Omental fat pad (tissue), 3 donors: ENCODE measurements at regions not wholly inside any gene's neighbourhood (a gene's known extent, or its start where the extent isn't known, plus 50 kb on each side); places are given as distances from the start of the nearest gene placed in this dataset. TPM values are rescaled to one million over a fixed set of nuclear protein-coding genes. Genes with fewer than 3 reads are reported as not detected.

Experiments
- ATAC-seq: fragments of 150-250 bp; one replicate; pipeline ENCODE4 v1.9.1; 2016; ENCODE audit warnings: mild to moderate bottlenecking, moderate library complexity; ENCODE audit not compliant: low FRiP score
- DNase-seq: peaks from one replicate; pipeline ENCODE4 v3.0.0-alpha.2; 2019; ENCODE audit warnings: low spot score
- small RNA-seq: library from RNA; depleted of rRNA; stranded (forward); fragments of <200 nt; gene quantifications from one replicate; pipeline ENCODE3, GENCODE V24; 2016
- TF ChIP-seq, protein P1 (sequence below), 3 donors: fragments of 450-650 bp; IDR thresholded peaks; one replicate each; pipeline ENCODE4 v1.5.1; 2016 to 2017; ENCODE audit warnings: antibody characterized with exemption in 3 of 3, mild to moderate bottlenecking in 3 of 3, moderate library complexity in 2 of 3

DNA sequence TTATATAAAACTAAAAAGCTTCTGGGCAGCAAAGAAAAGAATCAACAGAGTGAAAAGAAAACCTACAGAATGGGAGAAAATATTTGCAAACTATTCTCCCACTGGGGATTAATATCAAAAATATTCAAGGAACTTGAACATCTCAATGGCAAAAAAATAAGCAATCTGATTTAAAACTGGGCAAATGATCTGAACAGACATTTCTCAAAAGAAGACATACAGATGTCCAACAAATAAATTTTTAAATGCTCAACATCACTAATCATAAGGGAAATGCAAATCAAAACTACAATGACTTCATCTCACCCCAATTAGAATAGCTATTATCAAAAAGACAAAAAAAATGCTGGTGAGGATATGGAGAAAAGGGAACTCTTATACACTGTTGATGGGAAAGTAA lies 57.2 kb upstream of the SSBP2 start:
- TF ChIP-seq, protein P1, sequence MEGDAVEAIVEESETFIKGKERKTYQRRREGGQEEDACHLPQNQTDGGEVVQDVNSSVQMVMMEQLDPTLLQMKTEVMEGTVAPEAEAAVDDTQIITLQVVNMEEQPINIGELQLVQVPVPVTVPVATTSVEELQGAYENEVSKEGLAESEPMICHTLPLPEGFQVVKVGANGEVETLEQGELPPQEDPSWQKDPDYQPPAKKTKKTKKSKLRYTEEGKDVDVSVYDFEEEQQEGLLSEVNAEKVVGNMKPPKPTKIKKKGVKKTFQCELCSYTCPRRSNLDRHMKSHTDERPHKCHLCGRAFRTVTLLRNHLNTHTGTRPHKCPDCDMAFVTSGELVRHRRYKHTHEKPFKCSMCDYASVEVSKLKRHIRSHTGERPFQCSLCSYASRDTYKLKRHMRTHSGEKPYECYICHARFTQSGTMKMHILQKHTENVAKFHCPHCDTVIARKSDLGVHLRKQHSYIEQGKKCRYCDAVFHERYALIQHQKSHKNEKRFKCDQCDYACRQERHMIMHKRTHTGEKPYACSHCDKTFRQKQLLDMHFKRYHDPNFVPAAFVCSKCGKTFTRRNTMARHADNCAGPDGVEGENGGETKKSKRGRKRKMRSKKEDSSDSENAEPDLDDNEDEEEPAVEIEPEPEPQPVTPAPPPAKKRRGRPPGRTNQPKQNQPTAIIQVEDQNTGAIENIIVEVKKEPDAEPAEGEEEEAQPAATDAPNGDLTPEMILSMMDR (IDR thresholded peaks at IDR 0.05) = no peak
- ATAC-seq = no peak
- no peak for DNase-seq

DNA sequence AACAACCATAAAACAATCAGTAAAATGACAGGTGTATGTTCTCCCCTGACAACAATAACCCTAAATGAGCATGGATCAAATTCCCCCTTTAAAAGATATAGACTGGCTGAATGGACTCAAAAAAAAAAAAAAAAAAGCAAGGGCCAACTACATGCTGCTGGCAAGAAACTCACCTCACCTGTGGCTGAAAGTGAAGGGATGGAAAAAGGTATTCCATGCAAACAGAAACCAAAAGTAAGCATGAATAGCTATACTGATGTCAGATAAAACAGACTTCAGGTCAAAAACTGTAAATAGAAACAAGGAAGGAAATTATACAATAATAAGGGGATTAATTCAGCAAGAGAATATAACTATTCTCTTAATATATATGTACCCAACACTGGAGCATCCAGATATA lies 54.2 kb upstream of the SSBP2 start:
- ATAC-seq (no peak), DNase-seq (no peak)
- TF ChIP-seq, protein P1 (IDR thresholded peaks at IDR 0.05) = no peak

DNA sequence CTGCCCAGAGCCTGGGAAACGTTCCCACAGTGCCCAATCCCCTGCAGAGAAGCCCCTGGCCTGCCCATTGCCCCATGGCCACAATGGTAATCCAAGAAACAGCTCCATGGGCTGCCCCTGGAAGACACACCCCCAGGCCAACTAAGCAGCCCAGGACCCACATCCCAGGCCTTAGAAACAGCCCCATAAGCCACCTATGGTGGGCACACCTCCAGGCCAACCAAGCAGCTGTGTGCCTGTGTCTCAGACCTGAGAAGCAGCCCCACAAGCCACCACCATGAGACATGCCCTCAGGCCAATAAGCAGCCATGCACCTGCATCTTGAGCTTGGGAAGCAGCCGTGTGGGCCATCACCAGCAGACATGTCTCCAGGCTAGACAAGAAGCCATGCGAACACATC lies 52.9 kb upstream of the SSBP2 start:
- DNase-seq (no peak), ATAC-seq (no peak)
- TF ChIP-seq, protein P1 (IDR thresholded peaks at IDR 0.05) = no peak

GRCh38 chr5:81802625-81803024 lies 51.7 kb upstream of the SSBP2 start:
- ATAC-seq = no peak
- TF ChIP-seq, protein P1 (IDR thresholded peaks at IDR 0.05) = no peak

GRCh38 chr5:81802020-81802419 lies 51.1 kb upstream of the SSBP2 start:
- TF ChIP-seq, protein P1 (IDR thresholded peaks at IDR 0.05) = no peak
- ATAC-seq (no peak), DNase-seq (no peak)

More at GRCh38 chr5:81802625-81803024, 51.7 kb upstream of the SSBP2 start:
- no peak for DNase-seq

DNA sequence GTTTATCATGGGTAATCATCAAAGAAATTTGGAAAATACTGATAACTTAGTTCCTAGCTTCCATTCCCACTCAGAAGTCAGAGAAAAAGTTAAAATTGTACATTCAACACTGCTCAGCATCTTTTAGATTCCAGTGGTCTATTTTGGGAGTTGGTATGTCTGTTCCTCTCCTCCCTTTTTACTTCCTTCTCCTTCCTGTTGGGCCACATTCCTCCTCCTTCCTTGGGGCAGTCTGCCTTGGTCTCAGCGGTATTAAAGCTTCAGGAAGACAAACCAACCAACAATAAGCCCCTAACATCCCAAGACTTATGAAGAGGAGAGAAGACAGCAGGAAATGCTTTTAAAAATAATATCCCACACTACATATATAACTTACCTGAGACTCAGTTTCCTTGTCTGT lies 49.9 kb upstream of the SSBP2 start:
- DNase-seq = no peak
- no peak for ATAC-seq
- TF ChIP-seq, protein P1 (IDR thresholded peaks at IDR 0.05) = no peak

Small RNAs in the stretch of these regions (small RNA-seq; reads per million reads assigned to genes)
- gene SEM1P1 = not detected
